Testis (tissue), 2 donors: ENCODE measurements at regions not wholly inside any gene's neighbourhood (a gene's known extent, or its start where the extent isn't known, plus 50 kb on each side); places are given as distances from the start of the nearest gene placed in this dataset.

ENCODE experiments used
- CTCF ChIP-seq, 3 experiments: fragments of 450-650 bp in 2 of 3; fragments of 200-600 bp in 1 of 3; sonication (generic) in 1 of 3; IDR thresholded peaks; one replicate each; pipeline ENCODE4 v1.5.1; 2016 to 2019; ENCODE audit warnings: antibody characterized with exemption in 3 of 3, mild to moderate bottlenecking in 2 of 3, moderate library complexity in 1 of 3
- POLR2A ChIP-seq: fragments of 450-650 bp; IDR thresholded peaks from one replicate; pipeline ENCODE4 v1.6.1; 2017; ENCODE audit warnings: antibody characterized with exemption, mild to moderate bottlenecking, moderate library complexity

GRCh38 chr5:82489683-82490082 lies 211.5 kb upstream of the RPS23 start:
- TF ChIP-seq CTCF (IDR thresholded peaks at IDR 0.05) (no peak), POLR2A (no peak)
